Astrocyte (in vitro differentiated cells and primary cell): ENCODE measurements at regions not wholly inside any gene's neighbourhood (a gene's known extent, or its start where the extent isn't known, plus 50 kb on each side); places are given as distances from the start of the nearest gene placed in this dataset.

Experiments
- DNase-seq: peaks from one replicate; pipeline ENCODE4 v3.0.0-alpha.2; 2010; ENCODE audit warnings: low read depth
- FAIRE-seq: peaks from 2 replicates; lab custom pipeline; 2011; peaks lifted over from hg19 to GRCh38; lab: Jason Lieb, UNC
- H2AFZ ChIP-seq: 2 replicates; pipeline ENCODE4 v1.6.0; 2012; ENCODE audit warnings: low read depth, low read length, inconsistent platforms
- H3K27ac ChIP-seq: 2 replicates; pipeline ENCODE4 v1.5.1; 2011; ENCODE audit warnings: low read depth, low read length, inconsistent platforms
- H3K27me3 ChIP-seq: 2 replicates; pipeline ENCODE4 v1.6.0; 2011; ENCODE audit warnings: low read length, inconsistent platforms; ENCODE audit not compliant: insufficient read depth
- H3K36me3 ChIP-seq: 2 replicates; pipeline ENCODE4 v1.5.1; 2011; ENCODE audit warnings: low read length, inconsistent platforms; ENCODE audit not compliant: insufficient read depth
- H3K4me1 ChIP-seq: 2 replicates; pipeline ENCODE4 v1.5.1; 2011; ENCODE audit warnings: low read length, inconsistent platforms; ENCODE audit not compliant: insufficient read depth
- H3K4me2 ChIP-seq: 2 replicates; pipeline ENCODE4 v1.6.0; 2012; ENCODE audit warnings: low read length, inconsistent platforms
- H3K4me3 ChIP-seq: 2 replicates; pipeline ENCODE4 v1.5.1; 2011; ENCODE audit warnings: low read depth, mild to moderate bottlenecking, low read length, inconsistent platforms; ENCODE audit not compliant: insufficient read depth
- H3K79me2 ChIP-seq: 2 replicates; pipeline ENCODE4 v1.6.0; 2012; ENCODE audit warnings: mild to moderate bottlenecking, low read length, inconsistent platforms; ENCODE audit not compliant: insufficient read depth
- H3K9ac ChIP-seq: 2 replicates; pipeline ENCODE4 v1.6.0; 2012; ENCODE audit warnings: mild to moderate bottlenecking, low read length, inconsistent platforms
- H3K9me3 ChIP-seq: 2 replicates; pipeline ENCODE4 v1.5.1; 2012; ENCODE audit warnings: low read depth, mild to moderate bottlenecking, low read length, inconsistent platforms; ENCODE audit not compliant: insufficient read depth
- H4K20me1 ChIP-seq: 2 replicates; pipeline ENCODE4 v1.6.0; 2012; ENCODE audit warnings: low read length, inconsistent platforms; ENCODE audit not compliant: insufficient read depth
- H3K27ac Mint-ChIP-seq: one replicate; pipeline ENCODE4 v1.8.0; 2021; ENCODE audit warnings: mild to moderate bottlenecking, mixed read lengths; ENCODE audit not compliant: unreplicated experiment
- H3K27me3 Mint-ChIP-seq: one replicate; pipeline ENCODE4 v1.8.0; 2021; ENCODE audit warnings: low read depth, mixed read lengths; ENCODE audit not compliant: unreplicated experiment
- H3K36me3 Mint-ChIP-seq: one replicate; pipeline ENCODE4 v1.8.0; 2021; ENCODE audit warnings: low read depth, mixed read lengths; ENCODE audit not compliant: unreplicated experiment
- H3K4me1 Mint-ChIP-seq: one replicate; pipeline ENCODE4 v1.8.0; 2021; ENCODE audit warnings: low read depth, mixed read lengths; ENCODE audit not compliant: unreplicated experiment
- H3K4me3 Mint-ChIP-seq: one replicate; pipeline ENCODE4 v1.8.0; 2021; ENCODE audit warnings: mild to moderate bottlenecking, moderate library complexity, mixed read lengths; ENCODE audit not compliant: unreplicated experiment
- H3K9me3 Mint-ChIP-seq: one replicate; pipeline ENCODE4 v1.8.0; 2021; ENCODE audit warnings: mild to moderate bottlenecking, mixed read lengths; ENCODE audit not compliant: unreplicated experiment
- EZH2 ChIP-seq: IDR thresholded peaks from 2 replicates; pipeline ENCODE4 v1.6.1; 2012; ENCODE audit warnings: mild to moderate bottlenecking, low read length, inconsistent platforms; ENCODE audit not compliant: insufficient read depth
- TF ChIP-seq, protein P1 (sequence below): IDR thresholded peaks from 2 replicates; pipeline ENCODE4 v1.5.1; 2011; ENCODE audit warnings: low read depth, mild to moderate bottlenecking, inconsistent platforms, low read length, moderate library complexity; ENCODE audit not compliant: insufficient read depth

GRCh38 chr3:66822186-66823008 lies 175.7 kb upstream of the KBTBD8 start:
- DNase-seq (peak; percentile 33), FAIRE-seq (no peak)
- Mint-ChIP-seq H3K4me3 (no peak overlapping the region), H3K36me3 (no peaks in the 10 kb centered on the region), H3K27me3 (peaks cover 12% of the 10 kb centered on the region), H3K9me3 (peaks cover 2% of the 10 kb centered on the region), H3K4me1 (peaks cover 7% of the 10 kb centered on the region), H3K27ac (no peak overlapping the region)
- Histone ChIP-seq H3K4me1 (no peaks in the 10 kb centered on the region), H3K4me2 (no peak overlapping the region), H3K4me3 (no peak overlapping the region), H3K36me3 (no peaks in the 10 kb centered on the region), H3K79me2 (no peaks in the 10 kb centered on the region), H3K27ac (no peak overlapping the region), H3K9me3 (no peaks in the 10 kb centered on the region), H2AFZ (no peak overlapping the region), H4K20me1 (no peaks in the 10 kb centered on the region), H3K27me3 (peaks cover 3% of the 10 kb centered on the region), H3K9ac (no peak overlapping the region)
- TF ChIP-seq, protein P1, sequence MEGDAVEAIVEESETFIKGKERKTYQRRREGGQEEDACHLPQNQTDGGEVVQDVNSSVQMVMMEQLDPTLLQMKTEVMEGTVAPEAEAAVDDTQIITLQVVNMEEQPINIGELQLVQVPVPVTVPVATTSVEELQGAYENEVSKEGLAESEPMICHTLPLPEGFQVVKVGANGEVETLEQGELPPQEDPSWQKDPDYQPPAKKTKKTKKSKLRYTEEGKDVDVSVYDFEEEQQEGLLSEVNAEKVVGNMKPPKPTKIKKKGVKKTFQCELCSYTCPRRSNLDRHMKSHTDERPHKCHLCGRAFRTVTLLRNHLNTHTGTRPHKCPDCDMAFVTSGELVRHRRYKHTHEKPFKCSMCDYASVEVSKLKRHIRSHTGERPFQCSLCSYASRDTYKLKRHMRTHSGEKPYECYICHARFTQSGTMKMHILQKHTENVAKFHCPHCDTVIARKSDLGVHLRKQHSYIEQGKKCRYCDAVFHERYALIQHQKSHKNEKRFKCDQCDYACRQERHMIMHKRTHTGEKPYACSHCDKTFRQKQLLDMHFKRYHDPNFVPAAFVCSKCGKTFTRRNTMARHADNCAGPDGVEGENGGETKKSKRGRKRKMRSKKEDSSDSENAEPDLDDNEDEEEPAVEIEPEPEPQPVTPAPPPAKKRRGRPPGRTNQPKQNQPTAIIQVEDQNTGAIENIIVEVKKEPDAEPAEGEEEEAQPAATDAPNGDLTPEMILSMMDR, result peak; percentile 77
- no peak for TF ChIP-seq EZH2

- Mint-ChIP-seq H3K27ac (no peak overlapping the region), H3K4me3 (no peak overlapping the region), H3K4me1 (peaks cover 8% of the 10 kb centered on the region), H3K36me3 (no peaks in the 10 kb centered on the region), H3K27me3 (peaks cover 18% of the 10 kb centered on the region), H3K9me3 (peaks cover 2% of the 10 kb centered on the region)
- H4K20me1 ChIP-seq, result no peaks in the 10 kb centered on the region
- no peaks in the 10 kb centered on the region for H3K79me2 ChIP-seq
- H3K27me3 ChIP-seq, result peaks cover under 1% of the 10 kb centered on the region
- H3K4me2 ChIP-seq, result no peak overlapping the region
- DNase-seq (no peak), FAIRE-seq (no peak)
- no peak overlapping the region for H3K9ac ChIP-seq
- H3K9me3 ChIP-seq, result no peaks in the 10 kb centered on the region
- no peak for TF ChIP-seq EZH2
- TF ChIP-seq, protein P1, result no peak
- H3K4me3 ChIP-seq, result no peak overlapping the region
- H2AFZ ChIP-seq, result no peak overlapping the region
- H3K36me3 ChIP-seq, result no peaks in the 10 kb centered on the region
- H3K27ac ChIP-seq, result no peak overlapping the region
- H3K4me1 ChIP-seq, result no peaks in the 10 kb centered on the region
Measured at GRCh38 chr3:66823009-66823397, 175.1 kb upstream of the KBTBD8 start.

GRCh38 chr3:66823532-66823931 lies 174.6 kb upstream of the KBTBD8 start:
- Histone ChIP-seq H3K79me2 (no peaks in the 10 kb centered on the region), H3K27ac (no peak overlapping the region), H3K36me3 (no peaks in the 10 kb centered on the region), H3K9me3 (no peaks in the 10 kb centered on the region), H3K4me3 (no peak overlapping the region), H3K9ac (no peak overlapping the region), H3K4me2 (no peak overlapping the region), H3K27me3 (no peaks in the 10 kb centered on the region), H4K20me1 (no peaks in the 10 kb centered on the region), H3K4me1 (no peaks in the 10 kb centered on the region), H2AFZ (no peak overlapping the region)
- Mint-ChIP-seq H3K36me3 (no peaks in the 10 kb centered on the region), H3K9me3 (peaks cover 2% of the 10 kb centered on the region), H3K27ac (no peak overlapping the region), H3K27me3 (peaks cover 20% of the 10 kb centered on the region), H3K4me1 (peaks cover 10% of the 10 kb centered on the region), H3K4me3 (no peak overlapping the region)
- TF ChIP-seq, protein P1, result no peak
- TF ChIP-seq EZH2, result no peak
- FAIRE-seq (no peak), DNase-seq (no peak)
